Stomach (tissue), 4 donors: ENCODE measurements at regions not wholly inside any gene's neighbourhood (a gene's known extent, or its start where the extent isn't known, plus 50 kb on each side); places are given as distances from the start of the nearest gene placed in this dataset.

Experiments
- POLR2A ChIP-seq, 4 donors: fragments of 450-650 bp; IDR thresholded peaks; one replicate each; pipeline ENCODE4 v1.6.1; 2016; ENCODE audit warnings: antibody characterized with exemption in 4 of 4, control low read depth in 2 of 4, mild to moderate bottlenecking in 1 of 4, moderate library complexity in 1 of 4
- TF ChIP-seq, protein P1 (sequence below), 7 experiments: fragments of 450-650 bp in 4 of 7; fragments of 200-600 bp in 3 of 7; sonication (generic) in 3 of 7; IDR thresholded peaks; one replicate each; pipeline ENCODE4 v1.5.1; 2016 to 2019; ENCODE audit warnings: antibody characterized with exemption in 7 of 7, control low read depth in 2 of 7, mild to moderate bottlenecking in 1 of 7

DNA sequence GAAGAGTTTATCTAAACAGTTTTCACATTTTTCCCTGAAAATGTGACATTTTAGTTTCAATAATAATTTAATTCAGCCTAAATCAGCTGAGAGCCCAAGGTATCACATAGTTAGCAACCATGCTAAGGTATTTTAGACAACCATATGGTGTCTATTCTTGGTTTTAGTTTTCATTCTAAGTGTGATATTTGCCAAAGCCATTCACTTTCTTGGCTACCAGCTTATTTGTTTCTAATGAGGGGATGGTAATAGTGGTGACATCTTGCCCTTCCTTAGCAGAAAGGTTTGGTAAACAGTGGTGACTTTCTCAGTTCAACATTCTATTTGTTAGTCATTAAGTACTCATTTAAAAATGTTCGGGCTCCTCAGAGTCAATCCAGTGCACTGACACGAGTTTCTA is 854.9 kb upstream of the HTR2C start:
- TF ChIP-seq POLR2A (IDR thresholded peaks at IDR 0.05): no peak
- TF ChIP-seq, protein P1, sequence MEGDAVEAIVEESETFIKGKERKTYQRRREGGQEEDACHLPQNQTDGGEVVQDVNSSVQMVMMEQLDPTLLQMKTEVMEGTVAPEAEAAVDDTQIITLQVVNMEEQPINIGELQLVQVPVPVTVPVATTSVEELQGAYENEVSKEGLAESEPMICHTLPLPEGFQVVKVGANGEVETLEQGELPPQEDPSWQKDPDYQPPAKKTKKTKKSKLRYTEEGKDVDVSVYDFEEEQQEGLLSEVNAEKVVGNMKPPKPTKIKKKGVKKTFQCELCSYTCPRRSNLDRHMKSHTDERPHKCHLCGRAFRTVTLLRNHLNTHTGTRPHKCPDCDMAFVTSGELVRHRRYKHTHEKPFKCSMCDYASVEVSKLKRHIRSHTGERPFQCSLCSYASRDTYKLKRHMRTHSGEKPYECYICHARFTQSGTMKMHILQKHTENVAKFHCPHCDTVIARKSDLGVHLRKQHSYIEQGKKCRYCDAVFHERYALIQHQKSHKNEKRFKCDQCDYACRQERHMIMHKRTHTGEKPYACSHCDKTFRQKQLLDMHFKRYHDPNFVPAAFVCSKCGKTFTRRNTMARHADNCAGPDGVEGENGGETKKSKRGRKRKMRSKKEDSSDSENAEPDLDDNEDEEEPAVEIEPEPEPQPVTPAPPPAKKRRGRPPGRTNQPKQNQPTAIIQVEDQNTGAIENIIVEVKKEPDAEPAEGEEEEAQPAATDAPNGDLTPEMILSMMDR (IDR thresholded peaks at IDR 0.05): no peak
